ENCODE measurements at regions not wholly inside any gene's neighbourhood (a gene's known extent, or its start where the extent isn't known, plus 50 kb on each side); places are given as distances from the start of the nearest gene placed in this dataset.
"Not testable (repeated sequence)": the region's sequence is repeated elsewhere in the genome, so short reads cannot be mapped to it uniquely, and the experiment has no call there.

DNA sequence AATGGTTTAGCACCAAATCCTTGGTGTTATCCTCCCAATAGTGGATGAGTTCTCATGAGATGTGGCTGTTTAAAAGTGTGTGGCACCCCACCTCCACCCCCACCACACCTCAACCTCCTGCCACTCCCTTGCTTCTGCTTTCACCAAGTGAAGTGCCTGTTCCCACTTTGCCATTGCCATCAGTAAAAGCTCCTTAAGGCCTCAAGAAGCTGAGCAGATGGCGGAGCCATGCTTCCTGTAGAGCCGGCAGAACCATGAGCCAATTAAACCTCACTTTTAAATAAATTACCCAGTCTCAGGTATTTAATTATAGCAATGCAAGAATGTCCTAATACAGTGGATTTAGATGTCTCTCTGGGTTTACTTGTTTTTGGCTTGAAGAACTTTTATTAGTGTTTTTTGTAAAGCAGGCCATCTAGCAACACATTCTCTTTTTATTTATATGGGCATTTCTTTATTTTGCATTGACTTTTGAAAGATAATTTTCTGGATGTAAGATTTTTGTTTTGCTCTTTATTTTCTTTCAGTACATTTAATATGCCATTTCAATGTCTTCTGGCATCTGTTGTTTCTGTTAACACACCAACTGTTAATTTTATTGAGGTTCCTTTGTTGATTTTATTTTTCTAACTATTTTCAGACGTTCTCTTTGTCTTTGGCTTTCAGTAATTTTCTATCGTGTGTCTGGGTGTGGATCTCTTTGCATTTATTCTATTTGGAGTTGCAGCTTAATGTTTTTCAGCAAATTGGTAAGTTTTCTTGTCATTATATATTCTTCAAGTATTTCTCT is 724.5 kb upstream of the CNTN5 start:
- TF ChIP-seq POLR2A (IDR thresholded peaks at IDR 0.05): no peak
- no peak for TF ChIP-seq POLR2AphosphoS5 (IDR thresholded peaks at IDR 0.05)
- Histone ChIP-seq H3K27me3 (no peaks in the 10 kb centered on the region), H3K4me3 (no peak overlapping the region), H3K4me1 (no peaks in the 10 kb centered on the region), H3K27ac (no peak overlapping the region), H3K9me3 (no peaks in the 10 kb centered on the region), H3K36me3 (no peaks in the 10 kb centered on the region)
- DNase-seq (ENCODE audit: low spot score in 2 of 2): no peak
- intact Hi-C loops (cut with DNase I; ENCODE audit: low total_unique reads): no loop called here

DNA sequence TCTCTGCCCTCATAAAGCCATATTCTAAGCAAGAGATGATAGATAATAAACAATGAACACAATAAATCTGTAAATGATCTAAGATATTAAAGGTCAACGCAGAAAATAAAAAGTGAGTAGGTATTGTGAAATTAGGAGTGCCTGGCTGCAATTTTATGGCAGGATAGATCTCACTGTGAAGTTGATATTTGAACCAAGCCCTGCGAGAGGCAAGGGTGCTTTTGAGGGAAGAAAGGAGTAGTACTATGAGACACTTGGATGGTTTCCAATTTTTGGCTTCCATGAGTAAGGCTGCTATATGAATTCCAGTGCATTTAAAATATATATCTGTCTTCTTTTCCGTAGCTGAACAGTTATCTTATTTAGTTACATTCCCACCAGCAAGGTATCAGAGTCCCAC is 720.0 kb upstream of the CNTN5 start:
- TF ChIP-seq POLR2AphosphoS5 (IDR thresholded peaks at IDR 0.05) (no peak), POLR2A (IDR thresholded peaks at IDR 0.05) (no peak)
- TF ChIP-seq, protein P1, sequence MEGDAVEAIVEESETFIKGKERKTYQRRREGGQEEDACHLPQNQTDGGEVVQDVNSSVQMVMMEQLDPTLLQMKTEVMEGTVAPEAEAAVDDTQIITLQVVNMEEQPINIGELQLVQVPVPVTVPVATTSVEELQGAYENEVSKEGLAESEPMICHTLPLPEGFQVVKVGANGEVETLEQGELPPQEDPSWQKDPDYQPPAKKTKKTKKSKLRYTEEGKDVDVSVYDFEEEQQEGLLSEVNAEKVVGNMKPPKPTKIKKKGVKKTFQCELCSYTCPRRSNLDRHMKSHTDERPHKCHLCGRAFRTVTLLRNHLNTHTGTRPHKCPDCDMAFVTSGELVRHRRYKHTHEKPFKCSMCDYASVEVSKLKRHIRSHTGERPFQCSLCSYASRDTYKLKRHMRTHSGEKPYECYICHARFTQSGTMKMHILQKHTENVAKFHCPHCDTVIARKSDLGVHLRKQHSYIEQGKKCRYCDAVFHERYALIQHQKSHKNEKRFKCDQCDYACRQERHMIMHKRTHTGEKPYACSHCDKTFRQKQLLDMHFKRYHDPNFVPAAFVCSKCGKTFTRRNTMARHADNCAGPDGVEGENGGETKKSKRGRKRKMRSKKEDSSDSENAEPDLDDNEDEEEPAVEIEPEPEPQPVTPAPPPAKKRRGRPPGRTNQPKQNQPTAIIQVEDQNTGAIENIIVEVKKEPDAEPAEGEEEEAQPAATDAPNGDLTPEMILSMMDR (IDR thresholded peaks at IDR 0.05): no peak
- intact Hi-C loops (cut with DNase I; ENCODE audit: low total_unique reads): no loop called here
- H3K4me1 ChIP-seq: no peaks in the 10 kb centered on the region

DNA sequence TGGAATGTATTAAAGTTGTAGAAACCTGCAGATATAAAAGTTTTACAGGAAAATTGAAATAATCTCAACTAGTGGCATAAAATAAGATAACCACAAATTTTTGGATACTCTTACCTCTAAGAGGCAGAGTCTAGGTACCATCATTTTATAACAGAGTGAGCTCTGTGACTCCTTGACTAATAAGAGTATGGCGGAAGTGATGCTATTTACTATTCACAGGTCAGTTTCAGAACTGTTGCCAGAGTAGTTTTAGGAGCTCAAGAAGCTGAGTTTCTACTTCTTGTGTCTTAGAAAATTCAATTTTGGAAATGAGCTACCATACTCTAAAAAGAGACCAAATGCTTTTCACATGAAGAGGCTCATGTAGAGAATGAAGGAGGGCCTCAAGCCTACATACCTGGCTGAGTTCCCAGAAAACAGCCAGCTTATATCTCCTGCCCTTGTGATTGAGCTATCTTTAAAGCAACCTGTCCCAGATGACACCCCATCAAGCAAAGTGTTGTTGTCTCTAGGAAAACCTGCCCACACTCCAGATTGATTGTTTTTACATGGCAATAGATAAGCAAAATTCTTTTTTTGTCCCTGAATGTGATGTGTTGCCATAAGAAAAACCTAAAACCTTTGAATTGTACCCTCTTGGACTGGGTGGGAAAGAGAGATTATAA is 712.8 kb upstream of the CNTN5 start:
- TF ChIP-seq, protein P1 (IDR thresholded peaks at IDR 0.05): no peak
- TF ChIP-seq POLR2A (IDR thresholded peaks at IDR 0.05) (no peak), POLR2AphosphoS5 (IDR thresholded peaks at IDR 0.05) (no peak)
- intact Hi-C loops (cut with DNase I; ENCODE audit: low total_unique reads): no loop called here

More for the DNA sequence above, 720.0 kb upstream of the CNTN5 start:
- H3K4me3 ChIP-seq: no peak overlapping the region
- no peak for DNase-seq (ENCODE audit: low spot score in 2 of 2)
- no peak overlapping the region for H3K27ac ChIP-seq
- H3K9me3 ChIP-seq: no peaks in the 10 kb centered on the region
- no peaks in the 10 kb centered on the region for H3K27me3 ChIP-seq
- no peaks in the 10 kb centered on the region for H3K36me3 ChIP-seq

DNA sequence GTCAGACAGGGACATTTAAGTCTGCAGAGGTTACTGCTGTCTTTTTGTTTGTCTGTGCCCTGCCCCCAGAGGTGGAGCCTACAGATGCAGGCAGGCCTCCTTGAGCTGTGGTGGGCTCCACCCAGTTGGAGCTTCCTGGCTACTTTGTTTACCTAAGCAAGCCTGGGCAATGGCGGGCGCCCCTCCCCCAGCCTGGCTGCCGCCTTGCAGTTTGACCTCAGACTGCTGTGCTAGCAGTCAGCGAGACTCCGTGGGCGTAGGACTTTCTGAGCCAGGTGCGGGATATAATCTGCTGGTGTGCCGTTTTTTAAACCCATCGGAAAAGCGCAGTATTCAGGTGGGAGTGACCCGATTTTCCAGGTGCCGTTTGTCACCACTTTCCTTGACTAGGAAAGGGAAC is 690.4 kb upstream of the CNTN5 start:
- H3K36me3 ChIP-seq; H3K27ac ChIP-seq; intact Hi-C loops (cut with DNase I; ENCODE audit: low total_unique reads); DNase-seq (ENCODE audit: low spot score in 2 of 2); H3K27me3 ChIP-seq; H3K4me3 ChIP-seq; H3K4me1 ChIP-seq; H3K9me3 ChIP-seq: not testable (repeated sequence)

More for the DNA sequence above, 712.8 kb upstream of the CNTN5 start:
- no peak for DNase-seq (ENCODE audit: low spot score in 2 of 2)
- no peak overlapping the region for H3K27ac ChIP-seq
- no peaks in the 10 kb centered on the region for H3K9me3 ChIP-seq
- no peaks in the 10 kb centered on the region for H3K36me3 ChIP-seq
- H3K4me3 ChIP-seq: no peak overlapping the region
- no peaks in the 10 kb centered on the region for H3K27me3 ChIP-seq
- H3K4me1 ChIP-seq: no peaks in the 10 kb centered on the region

DNA sequence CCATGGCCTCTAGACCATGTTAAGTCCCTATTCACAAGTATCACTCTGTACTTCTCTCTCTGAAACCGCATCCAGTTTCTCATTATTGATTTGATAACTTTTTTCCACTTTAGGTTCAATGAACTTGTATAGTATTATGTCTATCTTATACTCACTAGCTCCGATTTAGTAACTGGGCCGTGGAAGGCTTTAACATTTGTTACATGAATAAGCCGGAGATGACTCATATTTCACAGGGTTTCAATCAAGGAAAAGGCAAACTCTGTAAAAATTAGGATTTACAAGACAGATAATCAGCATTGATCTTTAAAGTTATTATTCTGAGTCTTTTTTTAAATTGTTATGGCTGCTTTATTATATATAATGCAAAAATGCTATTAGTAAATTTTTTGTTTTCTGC is 662.2 kb upstream of the CNTN5 start:
- no peak for TF ChIP-seq POLR2A (IDR thresholded peaks at IDR 0.05)
- TF ChIP-seq POLR2AphosphoS5 (IDR thresholded peaks at IDR 0.05): no peak
- TF ChIP-seq, protein P1 (IDR thresholded peaks at IDR 0.05): no peak
- Histone ChIP-seq H3K27me3 (no peaks in the 10 kb centered on the region), H3K27ac (no peak overlapping the region), H3K4me1 (no peaks in the 10 kb centered on the region), H3K9me3 (no peaks in the 10 kb centered on the region), H3K4me3 (no peak overlapping the region), H3K36me3 (no peaks in the 10 kb centered on the region)
- no peak for DNase-seq (ENCODE audit: low spot score in 2 of 2)
- intact Hi-C loops (cut with DNase I; ENCODE audit: low total_unique reads): no loop called here

DNA sequence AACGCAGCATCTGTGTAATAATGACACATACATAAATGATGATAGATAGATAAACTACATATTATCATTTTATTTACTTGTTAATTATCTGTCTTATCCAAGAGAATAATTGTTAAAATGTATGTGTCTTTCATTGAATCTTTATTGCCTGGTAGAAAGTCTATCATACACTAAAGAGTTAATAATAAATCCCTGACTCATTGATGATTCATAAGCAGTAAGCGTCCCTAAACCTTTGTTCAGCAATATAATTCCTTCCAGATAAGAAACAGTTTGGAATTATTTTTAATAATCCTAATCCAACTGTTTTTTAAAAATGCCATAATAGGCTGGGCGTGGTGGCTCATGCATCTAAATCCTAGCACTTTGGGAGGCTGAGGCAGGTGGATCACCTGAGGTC is 655.6 kb upstream of the CNTN5 start:
- H3K27me3 ChIP-seq: no peaks in the 10 kb centered on the region
- intact Hi-C loops (cut with DNase I; ENCODE audit: low total_unique reads): loop anchor here (5.0 kb wide), 1 partner anchor 1058 kb away; no protein-coding TSS in a partner anchor
- H3K9me3 ChIP-seq: no peaks in the 10 kb centered on the region
- H3K27ac ChIP-seq: no peak overlapping the region
- H3K36me3 ChIP-seq: no peaks in the 10 kb centered on the region
- H3K4me1 ChIP-seq: no peaks in the 10 kb centered on the region
- no peak overlapping the region for H3K4me3 ChIP-seq
- TF ChIP-seq, protein P1 (IDR thresholded peaks at IDR 0.05): no peak
- TF ChIP-seq POLR2AphosphoS5 (IDR thresholded peaks at IDR 0.05) (no peak), POLR2A (IDR thresholded peaks at IDR 0.05) (no peak)
- DNase-seq (ENCODE audit: low spot score in 2 of 2): no peak

Measured in breast epithelium (tissue), 4 donors.